ENCODE measurements at regions not wholly inside any gene's neighbourhood (a gene's known extent, or its start where the extent isn't known, plus 50 kb on each side); places are given as distances from the start of the nearest gene placed in this dataset.
A peak's percentile ranks its signal among the peaks of the same experiment; 100 is the strongest.

DNA sequence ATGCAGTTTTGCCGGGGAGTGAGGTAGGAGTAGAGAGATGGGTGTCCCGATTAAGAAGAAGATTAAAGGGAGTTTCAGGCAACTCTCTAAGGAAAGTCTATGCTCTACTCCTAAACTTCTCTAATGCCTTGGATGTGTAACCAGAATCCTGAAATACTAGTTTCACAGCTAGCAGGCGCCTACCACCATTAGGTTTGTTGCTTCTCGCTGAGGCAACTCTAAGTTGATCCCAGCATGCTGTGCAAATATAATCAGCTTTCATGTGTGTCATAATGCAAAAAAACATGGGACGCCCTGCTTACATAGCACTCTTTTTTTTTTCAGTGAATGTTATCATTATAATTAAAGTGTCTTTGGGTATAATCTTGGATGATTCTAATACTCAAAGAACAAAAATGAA, 50.4 kb upstream of the FAM3C start:
- Histone ChIP-seq H3K9ac (ENCODE audit: low read length in 3 of 3) (no peak overlapping the region), H3K27me3 (ENCODE audit: control insufficient read depth, insufficient read depth, low read length) (no peaks in the 10 kb centered on the region), H3K9me3 (ENCODE audit: control insufficient read depth in 2 of 3, insufficient read depth in 1 of 3, low read length in 3 of 3) (no peaks in the 10 kb centered on the region), H3K27ac (ENCODE audit: low read depth in 2 of 2, low read length in 2 of 2) (no peak overlapping the region), H3K4me3 (ENCODE audit: low read length in 3 of 3) (no peak overlapping the region), H3K36me3 (ENCODE audit: control insufficient read depth in 2 of 3, insufficient read depth in 3 of 3, low read length in 3 of 3) (no peaks in the 10 kb centered on the region), H3K4me1 (ENCODE audit: control insufficient read depth in 2 of 3, insufficient read depth in 2 of 3, low read depth in 1 of 3, low read length in 3 of 3) (no peaks in the 10 kb centered on the region)
- peak in 1 of 5 donors; percentile 24 for DNase-seq
- no peak for FAIRE-seq
- TF ChIP-seq, protein P1, sequence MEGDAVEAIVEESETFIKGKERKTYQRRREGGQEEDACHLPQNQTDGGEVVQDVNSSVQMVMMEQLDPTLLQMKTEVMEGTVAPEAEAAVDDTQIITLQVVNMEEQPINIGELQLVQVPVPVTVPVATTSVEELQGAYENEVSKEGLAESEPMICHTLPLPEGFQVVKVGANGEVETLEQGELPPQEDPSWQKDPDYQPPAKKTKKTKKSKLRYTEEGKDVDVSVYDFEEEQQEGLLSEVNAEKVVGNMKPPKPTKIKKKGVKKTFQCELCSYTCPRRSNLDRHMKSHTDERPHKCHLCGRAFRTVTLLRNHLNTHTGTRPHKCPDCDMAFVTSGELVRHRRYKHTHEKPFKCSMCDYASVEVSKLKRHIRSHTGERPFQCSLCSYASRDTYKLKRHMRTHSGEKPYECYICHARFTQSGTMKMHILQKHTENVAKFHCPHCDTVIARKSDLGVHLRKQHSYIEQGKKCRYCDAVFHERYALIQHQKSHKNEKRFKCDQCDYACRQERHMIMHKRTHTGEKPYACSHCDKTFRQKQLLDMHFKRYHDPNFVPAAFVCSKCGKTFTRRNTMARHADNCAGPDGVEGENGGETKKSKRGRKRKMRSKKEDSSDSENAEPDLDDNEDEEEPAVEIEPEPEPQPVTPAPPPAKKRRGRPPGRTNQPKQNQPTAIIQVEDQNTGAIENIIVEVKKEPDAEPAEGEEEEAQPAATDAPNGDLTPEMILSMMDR (IDR thresholded peaks at IDR 0.05; ENCODE audit: borderline replicate concordance, extremely low read depth, insufficient read depth), result no peak
- intact Hi-C loops (cut with DNase I), result no loop called here
